CD4-positive, CD25-positive, alpha-beta regulatory T cell (primary cell): ENCODE measurements at regions not wholly inside any gene's neighbourhood (a gene's known extent, or its start where the extent isn't known, plus 50 kb on each side); places are given as distances from the start of the nearest gene placed in this dataset.
"Not testable (repeated sequence)": the region's sequence is repeated elsewhere in the genome, so short reads cannot be mapped to it uniquely, and the experiment has no call there.

ENCODE experiments used
- ATAC-seq, 2 donors: fragments of 150-1000 bp; cut with Tn5 transposase; one replicate each; pipeline ENCODE4 v1.10.0; 2021; ENCODE audit warnings: low read depth in 2 of 2, moderate number of reproducible peaks in 2 of 2, moderate library complexity in 1 of 2
- DNase-seq, 3 donors: peaks; one replicate each; pipeline versions ENCODE4 v3.0.0 to v3.0.0-alpha.2; 2012 to 2022; ENCODE audit warnings: mixed read lengths in 1 of 3
- H3K27ac ChIP-seq: one replicate; pipeline ENCODE4 v1.7.0; 2013; ENCODE audit warnings: mild to moderate bottlenecking, low read length; ENCODE audit not compliant: insufficient read depth, poor library complexity, severe bottlenecking
- H3K27me3 ChIP-seq: one replicate; pipeline ENCODE4 v1.7.0; 2013; ENCODE audit warnings: low read length; ENCODE audit not compliant: control insufficient read depth, insufficient read depth
- H3K36me3 ChIP-seq: one replicate; pipeline ENCODE4 v1.7.0; 2013; ENCODE audit warnings: mild to moderate bottlenecking, low read length, moderate library complexity; ENCODE audit not compliant: control insufficient read depth, insufficient read depth
- H3K4me1 ChIP-seq: 2 replicates; pipeline ENCODE4 v1.7.0; 2013; ENCODE audit warnings: mild to moderate bottlenecking, low read length; ENCODE audit not compliant: insufficient read depth, control insufficient read depth, poor library complexity, severe bottlenecking
- H3K4me3 ChIP-seq: one replicate; pipeline ENCODE4 v1.7.0; 2013; ENCODE audit warnings: low read depth, mild to moderate bottlenecking, low read length, moderate library complexity
- H3K9me3 ChIP-seq, 2 experiments: 1 replicate in 1 of 2; 2 replicates in 1 of 2; pipeline ENCODE4 v1.7.0; 2013; ENCODE audit warnings: low read length in 2 of 2, mild to moderate bottlenecking in 1 of 2, moderate library complexity in 1 of 2; ENCODE audit not compliant: control insufficient read depth in 2 of 2
- H3K27ac Mint-ChIP-seq, 3 donors: one replicate each; pipeline ENCODE4 v1.8.0; 2020 to 2022; ENCODE audit warnings: mild to moderate bottlenecking in 3 of 3, mixed read lengths in 3 of 3, moderate library complexity in 2 of 3
- H3K27me3 Mint-ChIP-seq: one replicate; pipeline ENCODE4 v1.8.0; 2022; ENCODE audit warnings: mild to moderate bottlenecking, mixed read lengths
- H3K36me3 Mint-ChIP-seq: one replicate; pipeline ENCODE4 v1.8.0; 2020; ENCODE audit warnings: mixed read lengths
- H3K4me1 Mint-ChIP-seq, 4 donors: one replicate each; pipeline ENCODE4 v1.8.0; 2020 to 2022; ENCODE audit warnings: mixed read lengths in 4 of 4, mild to moderate bottlenecking in 1 of 4
- H3K4me3 Mint-ChIP-seq, 4 donors: one replicate each; pipeline ENCODE4 v1.8.0; 2020 to 2022; ENCODE audit warnings: mild to moderate bottlenecking in 4 of 4, mixed read lengths in 4 of 4, moderate library complexity in 3 of 4
- H3K9me3 Mint-ChIP-seq, 7 donors: one replicate each; pipeline ENCODE4 v1.8.0; 2020 to 2022; ENCODE audit warnings: mixed read lengths in 7 of 7, mild to moderate bottlenecking in 3 of 7, moderate library complexity in 2 of 7

DNA sequence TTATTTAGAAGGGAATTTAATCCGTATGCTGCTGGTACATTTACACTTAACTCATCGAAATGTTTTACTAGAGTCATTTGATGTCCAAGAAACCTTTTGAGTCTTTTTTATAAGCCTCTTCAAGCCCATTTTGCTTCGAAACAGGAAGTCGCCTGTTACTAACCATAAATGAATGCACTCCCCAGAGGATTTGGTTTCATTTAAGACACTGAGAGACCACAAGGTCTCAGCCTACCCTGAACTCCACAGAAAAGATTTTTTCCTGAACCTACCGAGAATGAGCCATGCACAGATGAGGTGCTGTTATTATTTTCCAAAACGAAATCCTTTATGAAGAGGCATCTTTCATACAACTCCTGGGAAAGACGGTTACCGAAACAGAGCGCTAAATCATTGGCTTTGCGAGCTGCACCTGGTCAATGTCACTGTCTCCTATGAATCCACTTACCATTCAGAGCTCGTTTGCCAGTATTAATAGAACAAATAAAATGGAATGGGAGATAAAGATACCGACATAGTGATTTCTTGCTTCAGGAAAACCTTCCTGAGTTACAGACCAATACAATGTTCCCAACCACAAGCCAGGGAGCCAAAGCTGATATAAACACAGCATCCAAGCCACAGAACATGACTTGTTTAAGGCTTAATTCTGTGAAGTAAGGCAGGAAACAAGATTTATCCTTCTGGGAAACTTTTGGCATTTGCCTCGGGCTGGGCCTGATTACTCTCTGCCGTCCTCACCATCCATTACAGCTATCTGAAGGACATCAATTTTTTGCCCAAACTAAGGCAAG, 382.1 kb downstream of the OSR1 start:
- peaks cover 0 to 14% (median 1%) of the 10 kb centered on the region in 7 donors for H3K9me3 Mint-ChIP-seq
- H3K27ac Mint-ChIP-seq, result no peak overlapping the region
- Histone ChIP-seq H3K4me1 (no peaks in the 10 kb centered on the region), H3K27ac (no peak overlapping the region), H3K9me3 (no peaks in the 10 kb centered on the region), H3K4me3 (no peak overlapping the region), H3K27me3 (no peaks in the 10 kb centered on the region), H3K36me3 (no peaks in the 10 kb centered on the region)
- no peak overlapping the region for H3K4me3 Mint-ChIP-seq
- H3K4me1 Mint-ChIP-seq, result no peaks in the 10 kb centered on the region
- H3K27me3 Mint-ChIP-seq, result no peaks in the 10 kb centered on the region
- DNase-seq, result no peak
- no peaks in the 10 kb centered on the region for H3K36me3 Mint-ChIP-seq
- no peak for ATAC-seq

DNA sequence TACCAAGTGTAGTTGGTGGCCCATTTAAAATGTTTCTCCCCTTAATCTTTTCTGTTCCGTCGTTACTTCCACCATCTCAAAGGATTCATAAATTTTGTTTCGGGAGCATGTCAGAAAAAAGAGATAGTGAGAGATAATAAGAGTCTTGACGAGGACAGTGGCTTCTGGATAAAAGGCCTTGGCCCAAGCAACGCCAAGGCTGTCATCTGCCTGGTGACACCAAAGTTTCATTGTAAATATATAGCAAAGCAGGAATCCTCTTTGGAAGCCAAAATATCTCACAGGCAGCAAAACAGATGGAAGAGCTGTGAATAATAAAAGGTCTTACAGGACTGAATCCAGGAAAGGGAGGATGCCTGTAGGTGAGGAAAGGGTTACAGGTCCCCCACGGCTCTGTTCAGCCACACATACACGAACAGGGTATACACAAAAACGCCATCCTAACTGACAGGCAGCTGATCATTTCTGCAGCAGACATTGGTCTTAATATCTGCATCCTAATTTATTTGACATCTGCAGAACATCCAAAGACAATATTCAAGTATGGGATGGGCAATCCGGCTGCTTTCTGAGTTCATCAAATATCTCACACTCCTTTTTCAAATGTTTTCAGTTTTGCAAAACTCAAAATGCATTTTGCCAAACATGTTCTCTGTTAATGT, 382.8 kb downstream of the OSR1 start:
- H3K4me3 ChIP-seq, result no peak overlapping the region
- no peaks in the 10 kb centered on the region for H3K36me3 Mint-ChIP-seq
- ATAC-seq (no peak), DNase-seq (no peak)
- H3K27ac ChIP-seq, result no peak overlapping the region
- H3K4me1 Mint-ChIP-seq, result no peaks in the 10 kb centered on the region
- no peaks in the 10 kb centered on the region for H3K9me3 ChIP-seq
- peaks cover 0 to 15% (median 1%) of the 10 kb centered on the region in 7 donors for H3K9me3 Mint-ChIP-seq
- no peak overlapping the region for H3K27ac Mint-ChIP-seq
- H3K4me1 ChIP-seq, result no peaks in the 10 kb centered on the region
- no peaks in the 10 kb centered on the region for H3K27me3 Mint-ChIP-seq
- no peaks in the 10 kb centered on the region for H3K27me3 ChIP-seq
- no peak overlapping the region for H3K4me3 Mint-ChIP-seq
- H3K36me3 ChIP-seq, result no peaks in the 10 kb centered on the region

DNA sequence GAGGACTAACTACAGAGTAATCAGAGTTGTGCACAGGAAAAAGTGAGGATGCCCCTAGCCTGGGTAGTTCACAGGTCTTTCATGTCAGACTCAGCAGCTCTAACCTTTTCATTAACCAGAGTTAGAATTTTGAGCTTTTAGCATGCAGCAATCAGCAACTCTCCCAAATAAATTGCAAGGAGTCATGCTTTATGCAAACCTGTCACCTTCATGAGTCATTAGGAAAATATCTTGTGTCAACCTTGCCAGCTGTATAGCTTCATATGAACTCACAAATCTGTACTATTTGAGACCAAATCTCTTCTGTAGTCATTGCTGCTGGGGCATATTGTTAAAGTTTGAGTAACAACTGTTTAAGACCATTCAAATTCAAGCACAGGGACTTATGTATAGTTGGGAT, 382.3 kb upstream of the NT5C1B start:
- Histone ChIP-seq H3K27me3 (no peaks in the 10 kb centered on the region), H3K4me3 (no peak overlapping the region)

DNA sequence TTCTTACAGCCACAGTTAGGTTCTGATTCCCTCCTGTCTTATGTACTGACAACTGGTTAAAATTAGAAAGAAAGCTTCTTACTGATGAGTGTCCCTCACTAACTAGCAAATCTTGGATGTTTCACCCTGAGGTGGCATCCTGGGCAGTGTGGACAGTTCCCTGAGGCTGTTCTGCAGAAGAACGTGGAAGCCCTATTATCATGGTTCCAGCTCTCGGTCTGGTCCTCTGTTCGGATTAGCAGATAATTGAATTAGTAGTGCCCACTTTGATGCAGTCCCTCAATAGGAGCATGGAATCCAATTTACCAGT, 381.7 kb upstream of the NT5C1B start:
- Mint-ChIP-seq H3K27me3 (no peaks in the 10 kb centered on the region), H3K36me3 (no peaks in the 10 kb centered on the region), H3K9me3 (peaks cover 0 to 10% (median 0%) of the 10 kb centered on the region in 7 donors), H3K4me1 (no peaks in the 10 kb centered on the region), H3K27ac (no peak overlapping the region), H3K4me3 (no peak overlapping the region)
- no peak overlapping the region for H3K4me3 ChIP-seq
- H3K4me1 ChIP-seq, result no peaks in the 10 kb centered on the region
- DNase-seq (no peak), ATAC-seq (no peak)
- H3K36me3 ChIP-seq, result no peaks in the 10 kb centered on the region
- no peaks in the 10 kb centered on the region for H3K27me3 ChIP-seq
- H3K27ac ChIP-seq, result no peak overlapping the region
- no peaks in the 10 kb centered on the region for H3K9me3 ChIP-seq

More for the DNA sequence above, 382.3 kb upstream of the NT5C1B start:
- no peaks in the 10 kb centered on the region for H3K4me1 Mint-ChIP-seq
- no peaks in the 10 kb centered on the region for H3K27me3 Mint-ChIP-seq
- H3K27ac ChIP-seq, result no peak overlapping the region
- no peak for ATAC-seq
- H3K27ac Mint-ChIP-seq, result no peak overlapping the region
- H3K36me3 ChIP-seq, result no peaks in the 10 kb centered on the region
- H3K4me1 ChIP-seq, result no peaks in the 10 kb centered on the region
- H3K9me3 Mint-ChIP-seq, result peaks cover 0 to 10% (median 0%) of the 10 kb centered on the region in 7 donors
- DNase-seq, result no peak
- H3K4me3 Mint-ChIP-seq, result no peak overlapping the region
- no peaks in the 10 kb centered on the region for H3K36me3 Mint-ChIP-seq
- H3K9me3 ChIP-seq, result no peaks in the 10 kb centered on the region

DNA sequence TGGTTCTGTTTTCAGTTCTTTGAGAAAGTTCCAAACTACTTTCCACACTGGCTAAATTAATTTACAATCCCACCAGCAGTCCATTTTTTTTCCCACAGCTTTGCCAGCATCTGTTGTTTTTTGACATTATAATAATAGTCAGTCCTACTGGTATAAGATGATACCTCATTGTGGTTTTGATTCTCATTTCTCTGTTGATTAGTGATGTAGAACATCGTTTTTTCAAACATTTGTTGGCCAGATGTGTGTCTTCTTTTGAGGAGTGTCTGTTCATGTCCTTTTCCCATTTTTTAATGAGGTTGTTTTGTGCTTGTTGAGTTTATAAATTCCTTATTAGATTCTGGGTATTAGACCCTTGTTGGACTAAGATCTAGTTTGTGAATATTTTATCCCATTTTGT, 376.8 kb upstream of the NT5C1B start:
- H3K27ac Mint-ChIP-seq, result no peak overlapping the region
- H3K9me3 ChIP-seq, result no peaks in the 10 kb centered on the region
- H3K4me3 ChIP-seq, result no peak overlapping the region
- no peak for ATAC-seq
- H3K4me1 ChIP-seq, result no peaks in the 10 kb centered on the region
- H3K9me3 Mint-ChIP-seq, result peaks cover 0 to 7% (median 0%) of the 10 kb centered on the region in 7 donors
- H3K27me3 Mint-ChIP-seq, result no peaks in the 10 kb centered on the region
- no peaks in the 10 kb centered on the region for H3K4me1 Mint-ChIP-seq
- H3K36me3 ChIP-seq, result no peaks in the 10 kb centered on the region
- no peaks in the 10 kb centered on the region for H3K27me3 ChIP-seq
- H3K36me3 Mint-ChIP-seq, result no peaks in the 10 kb centered on the region
- DNase-seq, result no peak
- H3K4me3 Mint-ChIP-seq, result no peak overlapping the region
- H3K27ac ChIP-seq, result no peak overlapping the region

DNA sequence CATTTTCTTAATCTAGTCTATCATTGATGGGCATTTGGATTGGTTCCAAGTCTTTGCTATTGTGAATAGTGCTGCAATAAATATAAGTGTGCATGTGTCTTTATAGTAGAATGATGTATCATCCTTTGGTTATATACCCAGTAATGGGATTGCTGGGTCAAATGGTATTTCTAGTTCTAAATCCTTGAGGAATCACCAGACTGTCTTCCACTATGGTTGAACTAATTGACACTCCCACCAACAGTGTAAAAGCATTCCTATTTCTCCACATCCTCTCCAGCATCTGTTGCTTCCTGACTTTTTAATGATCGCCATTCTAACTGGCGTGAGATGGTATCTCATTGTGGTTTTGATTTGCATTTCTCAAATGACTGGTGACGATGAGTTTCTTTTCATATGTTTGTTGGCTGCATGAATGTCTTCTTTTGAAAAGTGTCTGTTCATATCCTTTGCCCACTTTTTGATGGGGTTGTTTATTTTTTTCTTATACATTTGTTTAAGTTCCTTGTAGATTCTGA, 374.4 kb upstream of the NT5C1B start:
- not testable (repeated sequence) for H3K4me1 ChIP-seq, H3K27ac ChIP-seq, H3K36me3 Mint-ChIP-seq, ATAC-seq, H3K27ac Mint-ChIP-seq, H3K27me3 ChIP-seq, H3K4me1 Mint-ChIP-seq, H3K36me3 ChIP-seq, H3K4me3 ChIP-seq, H3K27me3 Mint-ChIP-seq, H3K9me3 Mint-ChIP-seq, H3K9me3 ChIP-seq, H3K4me3 Mint-ChIP-seq, DNase-seq

DNA sequence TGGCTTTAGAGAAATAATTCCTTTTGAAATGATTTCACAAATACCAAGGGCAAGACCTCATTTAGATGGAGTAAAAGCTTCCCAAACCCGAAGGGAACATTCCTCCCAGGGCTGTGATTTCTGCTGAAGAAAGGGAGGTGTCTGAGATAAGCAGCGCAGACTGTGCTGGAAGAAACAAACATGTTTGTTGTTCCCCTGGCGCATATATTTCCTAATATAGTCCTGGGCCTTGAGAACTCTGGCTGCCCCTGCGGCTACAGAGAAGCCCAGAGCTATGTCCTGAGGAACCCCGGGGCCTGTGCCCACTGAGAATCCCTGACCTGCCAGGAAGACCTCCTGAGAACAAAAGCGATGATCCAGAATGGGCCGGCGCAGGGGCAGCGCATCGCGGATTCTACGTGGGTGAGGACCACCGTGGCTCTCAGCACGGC, 372.6 kb upstream of the NT5C1B start:
- Mint-ChIP-seq H3K27me3 (no peaks in the 10 kb centered on the region), H3K9me3 (peaks cover 0 to 7% (median 0%) of the 10 kb centered on the region in 7 donors), H3K4me3 (no peak overlapping the region), H3K27ac (no peak overlapping the region), H3K4me1 (no peaks in the 10 kb centered on the region), H3K36me3 (no peaks in the 10 kb centered on the region)
- Histone ChIP-seq H3K4me3 (no peak overlapping the region), H3K27me3 (no peaks in the 10 kb centered on the region), H3K4me1 (no peaks in the 10 kb centered on the region), H3K27ac (no peak overlapping the region), H3K36me3 (no peaks in the 10 kb centered on the region), H3K9me3 (no peaks in the 10 kb centered on the region)
- DNase-seq, result no peak
- ATAC-seq, result no peak
